Osteocyte (in vitro differentiated cells): ENCODE measurements at regions not wholly inside any gene's neighbourhood (a gene's known extent, or its start where the extent isn't known, plus 50 kb on each side); places are given as distances from the start of the nearest gene placed in this dataset.

Experiments
- DNase-seq: peaks from one replicate; pipeline ENCODE4 v3.0.0; 2021; ENCODE audit warnings: mixed read lengths; ENCODE audit not compliant: unreplicated experiment; ENCODE audit errors: extremely low spot score
- H3K27ac Mint-ChIP-seq: one replicate; pipeline ENCODE4 v1.8.0; 2021; ENCODE audit warnings: mild to moderate bottlenecking, mixed read lengths; ENCODE audit not compliant: unreplicated experiment
- H3K27me3 Mint-ChIP-seq: one replicate; pipeline ENCODE4 v1.8.0; 2021; ENCODE audit warnings: mixed read lengths; ENCODE audit not compliant: unreplicated experiment
- H3K36me3 Mint-ChIP-seq: one replicate; pipeline ENCODE4 v1.8.0; 2021; ENCODE audit warnings: mixed read lengths; ENCODE audit not compliant: unreplicated experiment
- H3K4me1 Mint-ChIP-seq: one replicate; pipeline ENCODE4 v1.8.0; 2021; ENCODE audit warnings: mixed read lengths; ENCODE audit not compliant: unreplicated experiment
- H3K4me3 Mint-ChIP-seq: one replicate; pipeline ENCODE4 v1.8.0; 2021; ENCODE audit warnings: mild to moderate bottlenecking, moderate library complexity, mixed read lengths; ENCODE audit not compliant: unreplicated experiment
- H3K9me3 Mint-ChIP-seq: one replicate; pipeline ENCODE4 v1.8.0; 2021; ENCODE audit warnings: mixed read lengths; ENCODE audit not compliant: unreplicated experiment
- CTCF ChIP-seq: fragments of 200-600 bp; sonication (generic); IDR thresholded peaks from 2 replicates; pipeline ENCODE4 v1.5.0; 2021; ENCODE audit warnings: antibody characterized with exemption, mild to moderate bottlenecking, moderate library complexity

- TF ChIP-seq CTCF, result no peak
- Mint-ChIP-seq H3K4me1 (peaks cover 11% of the 10 kb centered on the region), H3K4me3 (no peak overlapping the region), H3K9me3 (no peaks in the 10 kb centered on the region), H3K27ac (no peak overlapping the region), H3K27me3 (peaks cover 50% of the 10 kb centered on the region), H3K36me3 (no peaks in the 10 kb centered on the region)
- DNase-seq, result no peak
Measured at GRCh38 chr20:57960803-57961575, 251.2 kb upstream of the PMEPA1 start.

- no peaks in the 10 kb centered on the region for H3K9me3 Mint-ChIP-seq
- no peak for DNase-seq
- no peak overlapping the region for H3K27ac Mint-ChIP-seq
- H3K36me3 Mint-ChIP-seq, result no peaks in the 10 kb centered on the region
- no peak overlapping the region for H3K4me3 Mint-ChIP-seq
- H3K4me1 Mint-ChIP-seq, result peaks cover 11% of the 10 kb centered on the region
- no peak for TF ChIP-seq CTCF
- peaks cover 54% of the 10 kb centered on the region for H3K27me3 Mint-ChIP-seq
Measured at GRCh38 chr20:57959589-57959988, 249.8 kb upstream of the PMEPA1 start.

GRCh38 chr20:57959018-57959417 is 249.2 kb upstream of the PMEPA1 start:
- H3K4me1 Mint-ChIP-seq, result peaks cover 8% of the 10 kb centered on the region
- H3K27me3 Mint-ChIP-seq, result peaks cover 50% of the 10 kb centered on the region
- no peak overlapping the region for H3K27ac Mint-ChIP-seq
- DNase-seq, result no peak
- TF ChIP-seq CTCF, result no peak
- no peaks in the 10 kb centered on the region for H3K36me3 Mint-ChIP-seq
- no peak overlapping the region for H3K4me3 Mint-ChIP-seq
- no peaks in the 10 kb centered on the region for H3K9me3 Mint-ChIP-seq

GRCh38 chr20:57958050-57958420 is 248.2 kb upstream of the PMEPA1 start:
- TF ChIP-seq CTCF, result no peak
- Mint-ChIP-seq H3K27me3 (peaks cover 48% of the 10 kb centered on the region), H3K4me3 (no peak overlapping the region), H3K27ac (no peak overlapping the region), H3K36me3 (no peaks in the 10 kb centered on the region), H3K4me1 (peaks cover 10% of the 10 kb centered on the region), H3K9me3 (no peaks in the 10 kb centered on the region)
- no peak for DNase-seq

GRCh38 chr20:57957411-57958049 is 247.7 kb upstream of the PMEPA1 start:
- Mint-ChIP-seq H3K9me3 (no peaks in the 10 kb centered on the region), H3K27ac (no peak overlapping the region), H3K4me3 (no peak overlapping the region), H3K27me3 (peaks cover 47% of the 10 kb centered on the region), H3K4me1 (peaks cover 10% of the 10 kb centered on the region), H3K36me3 (no peaks in the 10 kb centered on the region)
- TF ChIP-seq CTCF, result no peak
- DNase-seq, result no peak
